Natural killer cell (primary cell): ENCODE measurements at regions not wholly inside any gene's neighbourhood (a gene's known extent, or its start where the extent isn't known, plus 50 kb on each side); places are given as distances from the start of the nearest gene placed in this dataset.

ENCODE experiments used
- ATAC-seq, 3 donors: fragments of 150-1000 bp in 2 of 3; fragments of 200-7000 bp in 1 of 3; cut with Tn5 transposase; 1 replicate in 1 of 3; 2 replicates in 2 of 3; pipeline ENCODE4 v1.10.0; 2021; ENCODE audit warnings: mild to moderate bottlenecking in 2 of 3, moderate library complexity in 2 of 3
- DNase-seq, 2 donors: peaks; one replicate each; pipeline versions ENCODE4 v3.0.0 to v3.0.0-alpha.2; 2013 to 2021; ENCODE audit warnings: mixed read lengths in 1 of 2
- H3K27ac ChIP-seq: one replicate; pipeline ENCODE4 v1.5.1; 2013; ENCODE audit warnings: mild to moderate bottlenecking, low read length
- H3K27me3 ChIP-seq: one replicate; pipeline ENCODE4 v1.6.1; 2013; ENCODE audit warnings: low read length; ENCODE audit not compliant: control insufficient read depth, insufficient read depth
- H3K36me3 ChIP-seq: one replicate; pipeline ENCODE4 v1.6.1; 2013; ENCODE audit warnings: low read length; ENCODE audit not compliant: control insufficient read depth, insufficient read depth
- H3K4me1 ChIP-seq: one replicate; pipeline ENCODE4 v1.6.1; 2013; ENCODE audit warnings: low read length; ENCODE audit not compliant: control insufficient read depth, insufficient read depth
- H3K4me3 ChIP-seq: one replicate; pipeline ENCODE4 v1.5.1; 2013; ENCODE audit warnings: low read length
- H3K9me3 ChIP-seq: one replicate; pipeline ENCODE4 v1.6.1; 2013; ENCODE audit warnings: low read length; ENCODE audit not compliant: control insufficient read depth, insufficient read depth
- H3K27ac Mint-ChIP-seq, 2 donors: one replicate each; pipeline ENCODE4 v1.8.0; 2022; ENCODE audit warnings: mild to moderate bottlenecking in 2 of 2, mixed read lengths in 2 of 2, moderate library complexity in 1 of 2
- H3K27me3 Mint-ChIP-seq, 2 donors: one replicate each; pipeline ENCODE4 v1.8.0; 2022; ENCODE audit warnings: low read depth in 2 of 2, mixed read lengths in 2 of 2
- H3K36me3 Mint-ChIP-seq: one replicate; pipeline ENCODE4 v1.8.0; 2022; ENCODE audit warnings: mixed read lengths
- H3K4me1 Mint-ChIP-seq, 2 donors: one replicate each; pipeline ENCODE4 v1.8.0; 2022; ENCODE audit warnings: mixed read lengths in 2 of 2
- H3K4me3 Mint-ChIP-seq: one replicate; pipeline ENCODE4 v1.8.0; 2022; ENCODE audit warnings: mild to moderate bottlenecking, moderate library complexity, mixed read lengths
- H3K9me3 Mint-ChIP-seq, 2 donors: one replicate each; pipeline ENCODE4 v1.8.0; 2022; ENCODE audit warnings: mixed read lengths in 2 of 2
- CTCF ChIP-seq: fragments of 200-600 bp; IDR thresholded peaks from one replicate; pipeline ENCODE4 v1.8.0; 2022; ENCODE audit warnings: antibody characterized with exemption
- WGBS: methylation state at CpG from one replicate; pipeline ENCODE4 v1.1.7; 2013; ENCODE audit warnings: missing lambda C conversion rate; ENCODE audit not compliant: insufficient coverage; 5-methylcytosine and 5-hydroxymethylcytosine counted together
- intact Hi-C: fragments of 100-400 bp; cut with micrococcal nuclease; formaldehyde crosslinking; loops from one replicate; pipeline ENCODE4 v1.14.2; 2022

GRCh38 chr2:59080451-59081181, 839.5 kb upstream of the FANCL start:
- H3K27me3 Mint-ChIP-seq, result no peaks in the 10 kb centered on the region
- Histone ChIP-seq H3K4me1 (no peaks in the 10 kb centered on the region), H3K36me3 (no peaks in the 10 kb centered on the region), H3K27me3 (no peaks in the 10 kb centered on the region), H3K4me3 (no peak overlapping the region), H3K27ac (no peak overlapping the region), H3K9me3 (no peaks in the 10 kb centered on the region)
- ATAC-seq (no peak), DNase-seq (no peak)
- intact Hi-C loops, result no loop called here
- H3K4me3 Mint-ChIP-seq, result no peak overlapping the region
- no peak overlapping the region for H3K27ac Mint-ChIP-seq
- 92% methylated on average over 3 of the region's 4 CpGs for WGBS
- no peak for TF ChIP-seq CTCF
- no peaks in the 10 kb centered on the region for H3K4me1 Mint-ChIP-seq
- H3K36me3 Mint-ChIP-seq, result no peaks in the 10 kb centered on the region
- peaks cover 2% of the 10 kb centered on the region in 2 donors for H3K9me3 Mint-ChIP-seq

GRCh38 chr2:59077981-59078531, 836.9 kb upstream of the FANCL start:
- WGBS, result 92% methylated on average over 5 of the region's 6 CpGs
- Histone ChIP-seq H3K27me3 (no peaks in the 10 kb centered on the region), H3K9me3 (no peaks in the 10 kb centered on the region), H3K27ac (no peak overlapping the region), H3K4me3 (no peak overlapping the region), H3K36me3 (no peaks in the 10 kb centered on the region), H3K4me1 (no peaks in the 10 kb centered on the region)
- Mint-ChIP-seq H3K4me1 (no peaks in the 10 kb centered on the region), H3K4me3 (no peak overlapping the region), H3K9me3 (peaks cover 2% of the 10 kb centered on the region in 2 donors), H3K36me3 (no peaks in the 10 kb centered on the region), H3K27ac (no peak overlapping the region), H3K27me3 (no peaks in the 10 kb centered on the region)
- TF ChIP-seq CTCF, result no peak
- ATAC-seq, result no peak
- intact Hi-C loops, result no loop called here
- DNase-seq, result no peak

- WGBS, result 98% methylated on average over 4 of the region's 6 CpGs
- no peak for TF ChIP-seq CTCF
- Histone ChIP-seq H3K27ac (no peak overlapping the region), H3K4me1 (no peaks in the 10 kb centered on the region), H3K4me3 (no peak overlapping the region), H3K27me3 (no peaks in the 10 kb centered on the region), H3K36me3 (no peaks in the 10 kb centered on the region), H3K9me3 (no peaks in the 10 kb centered on the region)
- no peak for DNase-seq
- intact Hi-C loops, result no loop called here
- Mint-ChIP-seq H3K36me3 (no peaks in the 10 kb centered on the region), H3K9me3 (peaks cover 2% of the 10 kb centered on the region in 2 donors), H3K27me3 (no peaks in the 10 kb centered on the region), H3K4me1 (no peaks in the 10 kb centered on the region), H3K4me3 (no peak overlapping the region), H3K27ac (no peak overlapping the region)
- no peak for ATAC-seq
These were observed 836.1 kb upstream of the FANCL start for GRCh38 chr2:59077026-59077725.
